NCI-H1694 (cell line): ENCODE measurements at regions not wholly inside any gene's neighbourhood (a gene's known extent, or its start where the extent isn't known, plus 50 kb on each side); places are given as distances from the start of the nearest gene placed in this dataset.

Experiments used
- DNase-seq: peaks from one replicate; lab custom pipeline; 2025; lab: John Stamatoyannopoulos, UW

GRCh38 chr2:3960106-3960505, 256.7 kb downstream of the DCDC2C start:
- no peak for DNase-seq

- DNase-seq, result no peak
Measured at GRCh38 chr2:3962719-3963118, 259.3 kb downstream of the DCDC2C start.

GRCh38 chr2:3965211-3965610, 261.8 kb downstream of the DCDC2C start:
- DNase-seq, result no peak

GRCh38 chr2:3965953-3966352, 262.6 kb downstream of the DCDC2C start:
- no peak for DNase-seq

GRCh38 chr2:3966470-3966869, 263.1 kb downstream of the DCDC2C start:
- DNase-seq, result no peak

GRCh38 chr2:3968736-3969135, 265.4 kb downstream of the DCDC2C start:
- no peak for DNase-seq

GRCh38 chr2:3970791-3971651, 267.6 kb downstream of the DCDC2C start:
- DNase-seq, result no peak

- DNase-seq, result no peak
Measured at GRCh38 chr2:3971652-3972192, 268.3 kb downstream of the DCDC2C start.

GRCh38 chr2:3972377-3972776, 269.0 kb downstream of the DCDC2C start:
- no peak for DNase-seq

GRCh38 chr2:3974765-3975164, 271.4 kb downstream of the DCDC2C start:
- no peak for DNase-seq

GRCh38 chr2:3981446-3981987, 278.1 kb downstream of the DCDC2C start:
- DNase-seq, result no peak

GRCh38 chr2:3982160-3982559, 278.8 kb downstream of the DCDC2C start:
- no peak for DNase-seq

GRCh38 chr2:3986063-3986462, 282.7 kb downstream of the DCDC2C start:
- DNase-seq, result no peak

GRCh38 chr2:3986530-3987258, 283.3 kb downstream of the DCDC2C start:
- no peak for DNase-seq

GRCh38 chr2:4002841-4003403, 299.5 kb downstream of the DCDC2C start:
- DNase-seq, result no peak

- no peak for DNase-seq
Measured at GRCh38 chr2:4012197-4012596, 308.8 kb downstream of the DCDC2C start.

- no peak for DNase-seq
Measured at GRCh38 chr2:4018535-4018934, 315.2 kb downstream of the DCDC2C start.

GRCh38 chr2:4020153-4020552, 316.8 kb downstream of the DCDC2C start:
- no peak for DNase-seq

- DNase-seq, result no peak
Measured at GRCh38 chr2:4020649-4021048, 317.3 kb downstream of the DCDC2C start.

- DNase-seq, result no peak
Measured at GRCh38 chr2:4024605-4025004, 321.2 kb downstream of the DCDC2C start.

GRCh38 chr2:4029081-4029480, 325.7 kb downstream of the DCDC2C start:
- no peak for DNase-seq

GRCh38 chr2:4039896-4040295, 336.5 kb downstream of the DCDC2C start:
- no peak for DNase-seq
